Panc1 (cell line): ENCODE measurements at regions not wholly inside any gene's neighbourhood (a gene's known extent, or its start where the extent isn't known, plus 50 kb on each side); places are given as distances from the start of the nearest gene placed in this dataset.

ENCODE experiments used
- SIN3A ChIP-seq: IDR thresholded peaks from 2 replicates; pipeline ENCODE4 v1.6.1; 2012; ENCODE audit warnings: low read depth, mild to moderate bottlenecking, low read length, moderate library complexity, borderline replicate concordance; ENCODE audit not compliant: insufficient read depth
- TCF7L2 ChIP-seq: IDR thresholded peaks from 2 replicates; pipeline ENCODE4 v1.6.1; 2011; ENCODE audit warnings: mild to moderate bottlenecking, low read depth, low read length, inconsistent platforms
- TF ChIP-seq, protein P1 (sequence below): fragments of 450-650 bp; IDR thresholded peaks from 2 replicates; pipeline ENCODE4 v1.5.1; 2017; ENCODE audit warnings: mild to moderate bottlenecking
- TF ChIP-seq, protein P2 (sequence below), 2 experiments: IDR thresholded peaks; 2 replicates each; pipeline ENCODE4 v1.6.1; 2011 to 2012; ENCODE audit warnings: low read depth in 2 of 2, control low read depth in 1 of 2, low read length in 1 of 2, mild to moderate bottlenecking in 1 of 2, moderate library complexity in 1 of 2; ENCODE audit not compliant: insufficient read depth in 1 of 2

- TF ChIP-seq TCF7L2 (no peak), SIN3A (no peak)
- TF ChIP-seq, protein P1, sequence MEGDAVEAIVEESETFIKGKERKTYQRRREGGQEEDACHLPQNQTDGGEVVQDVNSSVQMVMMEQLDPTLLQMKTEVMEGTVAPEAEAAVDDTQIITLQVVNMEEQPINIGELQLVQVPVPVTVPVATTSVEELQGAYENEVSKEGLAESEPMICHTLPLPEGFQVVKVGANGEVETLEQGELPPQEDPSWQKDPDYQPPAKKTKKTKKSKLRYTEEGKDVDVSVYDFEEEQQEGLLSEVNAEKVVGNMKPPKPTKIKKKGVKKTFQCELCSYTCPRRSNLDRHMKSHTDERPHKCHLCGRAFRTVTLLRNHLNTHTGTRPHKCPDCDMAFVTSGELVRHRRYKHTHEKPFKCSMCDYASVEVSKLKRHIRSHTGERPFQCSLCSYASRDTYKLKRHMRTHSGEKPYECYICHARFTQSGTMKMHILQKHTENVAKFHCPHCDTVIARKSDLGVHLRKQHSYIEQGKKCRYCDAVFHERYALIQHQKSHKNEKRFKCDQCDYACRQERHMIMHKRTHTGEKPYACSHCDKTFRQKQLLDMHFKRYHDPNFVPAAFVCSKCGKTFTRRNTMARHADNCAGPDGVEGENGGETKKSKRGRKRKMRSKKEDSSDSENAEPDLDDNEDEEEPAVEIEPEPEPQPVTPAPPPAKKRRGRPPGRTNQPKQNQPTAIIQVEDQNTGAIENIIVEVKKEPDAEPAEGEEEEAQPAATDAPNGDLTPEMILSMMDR = peak; percentile 6; the same call in 1 of the 2 replicates
- TF ChIP-seq, protein P2, sequence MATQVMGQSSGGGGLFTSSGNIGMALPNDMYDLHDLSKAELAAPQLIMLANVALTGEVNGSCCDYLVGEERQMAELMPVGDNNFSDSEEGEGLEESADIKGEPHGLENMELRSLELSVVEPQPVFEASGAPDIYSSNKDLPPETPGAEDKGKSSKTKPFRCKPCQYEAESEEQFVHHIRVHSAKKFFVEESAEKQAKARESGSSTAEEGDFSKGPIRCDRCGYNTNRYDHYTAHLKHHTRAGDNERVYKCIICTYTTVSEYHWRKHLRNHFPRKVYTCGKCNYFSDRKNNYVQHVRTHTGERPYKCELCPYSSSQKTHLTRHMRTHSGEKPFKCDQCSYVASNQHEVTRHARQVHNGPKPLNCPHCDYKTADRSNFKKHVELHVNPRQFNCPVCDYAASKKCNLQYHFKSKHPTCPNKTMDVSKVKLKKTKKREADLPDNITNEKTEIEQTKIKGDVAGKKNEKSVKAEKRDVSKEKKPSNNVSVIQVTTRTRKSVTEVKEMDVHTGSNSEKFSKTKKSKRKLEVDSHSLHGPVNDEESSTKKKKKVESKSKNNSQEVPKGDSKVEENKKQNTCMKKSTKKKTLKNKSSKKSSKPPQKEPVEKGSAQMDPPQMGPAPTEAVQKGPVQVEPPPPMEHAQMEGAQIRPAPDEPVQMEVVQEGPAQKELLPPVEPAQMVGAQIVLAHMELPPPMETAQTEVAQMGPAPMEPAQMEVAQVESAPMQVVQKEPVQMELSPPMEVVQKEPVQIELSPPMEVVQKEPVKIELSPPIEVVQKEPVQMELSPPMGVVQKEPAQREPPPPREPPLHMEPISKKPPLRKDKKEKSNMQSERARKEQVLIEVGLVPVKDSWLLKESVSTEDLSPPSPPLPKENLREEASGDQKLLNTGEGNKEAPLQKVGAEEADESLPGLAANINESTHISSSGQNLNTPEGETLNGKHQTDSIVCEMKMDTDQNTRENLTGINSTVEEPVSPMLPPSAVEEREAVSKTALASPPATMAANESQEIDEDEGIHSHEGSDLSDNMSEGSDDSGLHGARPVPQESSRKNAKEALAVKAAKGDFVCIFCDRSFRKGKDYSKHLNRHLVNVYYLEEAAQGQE (IDR thresholded peaks at IDR 0.05; ENCODE audit: insufficient read depth in 1 of 2, low read depth in 2 of 2, low read length in 1 of 2) = no peak
Measured at GRCh38 chr13:84574851-84575250, 692.6 kb upstream of the SLITRK1 start.
